ENCODE measurements at regions not wholly inside any gene's neighbourhood (a gene's known extent, or its start where the extent isn't known, plus 50 kb on each side); places are given as distances from the start of the nearest gene placed in this dataset.

- Histone ChIP-seq H3K4me2 (ENCODE audit: low read length) (no peak overlapping the region), H3K79me2 (ENCODE audit: insufficient read depth, low read length) (no peaks in the 10 kb centered on the region), H2AFZ (ENCODE audit: low read depth, low read length) (no peak overlapping the region), H3K9ac (ENCODE audit: low read length) (no peak overlapping the region), H3K9me3 (ENCODE audit: insufficient read depth, low read depth, low read length) (no peaks in the 10 kb centered on the region), H3K36me3 (ENCODE audit: insufficient read depth, low read length) (no peaks in the 10 kb centered on the region), H4K20me1 (ENCODE audit: insufficient read depth, low read length) (no peaks in the 10 kb centered on the region), H3K27me3 (ENCODE audit: insufficient read depth, low read length) (peaks cover 6% of the 10 kb centered on the region), H3K27ac (ENCODE audit: low read depth, low read length) (no peak overlapping the region), H3K4me1 (ENCODE audit: insufficient read depth, low read length) (no peaks in the 10 kb centered on the region), H3K4me3 (ENCODE audit: insufficient read depth, low read depth, low read length) (no peak overlapping the region)
- Mint-ChIP-seq H3K27ac (ENCODE audit: unreplicated experiment) (no peak overlapping the region), H3K27me3 (ENCODE audit: low read depth, unreplicated experiment) (peaks cover 26% of the 10 kb centered on the region), H3K4me1 (ENCODE audit: low read depth, unreplicated experiment) (no peaks in the 10 kb centered on the region), H3K4me3 (ENCODE audit: unreplicated experiment) (no peak overlapping the region), H3K36me3 (ENCODE audit: low read depth, unreplicated experiment) (no peaks in the 10 kb centered on the region), H3K9me3 (ENCODE audit: unreplicated experiment) (peaks cover 11% of the 10 kb centered on the region)
- TF ChIP-seq EZH2 (IDR thresholded peaks at IDR 0.05; ENCODE audit: insufficient read depth, low read length) (no peak), CTCF (IDR thresholded peaks at IDR 0.05; ENCODE audit: insufficient read depth, low read depth, low read length) (no peak)
- DNase-seq (ENCODE audit: low read depth) (no peak), FAIRE-seq (no peak)
These were observed 85.6 kb upstream of the FGFR2 start for GRCh38 chr10:121683816-121684215.

GRCh38 chr10:121683366-121683765, 85.1 kb upstream of the FGFR2 start:
- TF ChIP-seq CTCF (IDR thresholded peaks at IDR 0.05; ENCODE audit: insufficient read depth, low read depth, low read length) (no peak), EZH2 (IDR thresholded peaks at IDR 0.05; ENCODE audit: insufficient read depth, low read length) (no peak)
- Mint-ChIP-seq H3K27me3 (ENCODE audit: low read depth, unreplicated experiment) (peaks cover 23% of the 10 kb centered on the region), H3K36me3 (ENCODE audit: low read depth, unreplicated experiment) (peaks cover 2% of the 10 kb centered on the region), H3K9me3 (ENCODE audit: unreplicated experiment) (peaks cover 14% of the 10 kb centered on the region), H3K27ac (ENCODE audit: unreplicated experiment) (no peak overlapping the region), H3K4me3 (ENCODE audit: unreplicated experiment) (no peak overlapping the region), H3K4me1 (ENCODE audit: low read depth, unreplicated experiment) (no peaks in the 10 kb centered on the region)
- H4K20me1 ChIP-seq (ENCODE audit: insufficient read depth, low read length) = no peaks in the 10 kb centered on the region
- H3K9ac ChIP-seq (ENCODE audit: low read length) = no peak overlapping the region
- no peak overlapping the region for H2AFZ ChIP-seq (ENCODE audit: low read depth, low read length)
- no peak overlapping the region for H3K4me3 ChIP-seq (ENCODE audit: insufficient read depth, low read depth, low read length)
- DNase-seq (ENCODE audit: low read depth) = no peak
- no peak overlapping the region for H3K27ac ChIP-seq (ENCODE audit: low read depth, low read length)
- H3K9me3 ChIP-seq (ENCODE audit: insufficient read depth, low read depth, low read length) = peaks cover 3% of the 10 kb centered on the region
- FAIRE-seq = no peak
- no peaks in the 10 kb centered on the region for H3K4me1 ChIP-seq (ENCODE audit: insufficient read depth, low read length)
- peaks cover 6% of the 10 kb centered on the region for H3K27me3 ChIP-seq (ENCODE audit: insufficient read depth, low read length)
- H3K4me2 ChIP-seq (ENCODE audit: low read length) = no peak overlapping the region
- H3K79me2 ChIP-seq (ENCODE audit: insufficient read depth, low read length) = no peaks in the 10 kb centered on the region
- no peaks in the 10 kb centered on the region for H3K36me3 ChIP-seq (ENCODE audit: insufficient read depth, low read length)

GRCh38 chr10:121681997-121682687, 83.9 kb upstream of the FGFR2 start:
- Mint-ChIP-seq H3K36me3 (ENCODE audit: low read depth, unreplicated experiment) (peaks cover 2% of the 10 kb centered on the region), H3K27me3 (ENCODE audit: low read depth, unreplicated experiment) (peaks cover 13% of the 10 kb centered on the region), H3K27ac (ENCODE audit: unreplicated experiment) (no peak overlapping the region), H3K4me1 (ENCODE audit: low read depth, unreplicated experiment) (no peaks in the 10 kb centered on the region), H3K9me3 (ENCODE audit: unreplicated experiment) (peaks cover 22% of the 10 kb centered on the region), H3K4me3 (ENCODE audit: unreplicated experiment) (no peak overlapping the region)
- Histone ChIP-seq H3K4me2 (ENCODE audit: low read length) (no peak overlapping the region), H3K27ac (ENCODE audit: low read depth, low read length) (no peak overlapping the region), H3K9me3 (ENCODE audit: insufficient read depth, low read depth, low read length) (peaks cover 6% of the 10 kb centered on the region), H3K36me3 (ENCODE audit: insufficient read depth, low read length) (no peaks in the 10 kb centered on the region), H3K4me1 (ENCODE audit: insufficient read depth, low read length) (no peaks in the 10 kb centered on the region), H3K79me2 (ENCODE audit: insufficient read depth, low read length) (no peaks in the 10 kb centered on the region), H4K20me1 (ENCODE audit: insufficient read depth, low read length) (no peaks in the 10 kb centered on the region), H3K4me3 (ENCODE audit: insufficient read depth, low read depth, low read length) (no peak overlapping the region), H2AFZ (ENCODE audit: low read depth, low read length) (peak overlapping the region; percentile 1), H3K9ac (ENCODE audit: low read length) (no peak overlapping the region), H3K27me3 (ENCODE audit: insufficient read depth, low read length) (peaks cover 6% of the 10 kb centered on the region)
- no peak for FAIRE-seq
- TF ChIP-seq CTCF (IDR thresholded peaks at IDR 0.05; ENCODE audit: insufficient read depth, low read depth, low read length) (no peak), EZH2 (IDR thresholded peaks at IDR 0.05; ENCODE audit: insufficient read depth, low read length) (no peak)
- DNase-seq (ENCODE audit: low read depth) = no peak

All from astrocyte (in vitro differentiated cells and primary cell).